OCI-LY3 (cell line): ENCODE measurements at regions not wholly inside any gene's neighbourhood (a gene's known extent, or its start where the extent isn't known, plus 50 kb on each side); places are given as distances from the start of the nearest gene placed in this dataset.

Experiments
- H2AFZ ChIP-seq: fragments of 200-600, 300-600 bp; shearing (Covaris generic); 2 replicates; pipeline ENCODE4 v1.6.0; 2014; ENCODE audit warnings: antibody characterized with exemption, low read depth, low read length
- H3K27ac ChIP-seq: fragments of 200-600, 300-600 bp; sonication (generic); 2 replicates; pipeline ENCODE4 v1.5.1; 2014; ENCODE audit warnings: mild to moderate bottlenecking, low read length, moderate library complexity, mixed read lengths
- H3K27me3 ChIP-seq: fragments of 200-600, 300-600 bp; sonication (generic); 2 replicates; pipeline ENCODE4 v1.6.1; 2014; ENCODE audit warnings: low read depth, low read length, mixed read lengths
- H3K36me3 ChIP-seq: fragments of 200-600, 300-600 bp; sonication (generic); replicated peaks from 2 replicates; pipeline ENCODE3; 2014; ENCODE audit warnings: low read depth, low read length, mixed read lengths
- H3K4me1 ChIP-seq: fragments of 300-600, 200-600 bp; sonication (generic); 2 replicates; pipeline ENCODE4 v1.6.1; 2014; ENCODE audit warnings: low read length, mixed read lengths
- H3K4me2 ChIP-seq: fragments of 200-600, 300-600 bp; sonication (generic); 2 replicates; pipeline ENCODE4 v1.6.1; 2014; ENCODE audit warnings: low read length, mixed read lengths
- H3K4me3 ChIP-seq: fragments of 300-600, 200-600 bp; sonication (generic); 2 replicates; pipeline ENCODE4 v1.5.1; 2014; ENCODE audit warnings: antibody characterized with exemption, mild to moderate bottlenecking, low read length, moderate library complexity
- H3K79me2 ChIP-seq: fragments of 300-600, 200-600 bp; shearing (Covaris generic); 2 replicates; pipeline ENCODE4 v1.6.1; 2014; ENCODE audit warnings: mild to moderate bottlenecking, low read length, mixed read lengths
- H3K9ac ChIP-seq: fragments of 300-600, 200-600 bp; shearing (Covaris generic); 2 replicates; pipeline ENCODE4 v1.6.0; 2014; ENCODE audit warnings: mild to moderate bottlenecking, low read length, moderate library complexity
- H3K9me3 ChIP-seq: fragments of 200-600, 300-600 bp; shearing (Covaris generic); 2 replicates; pipeline ENCODE4 v1.6.1; 2014; ENCODE audit warnings: low read length, mixed read lengths; ENCODE audit not compliant: insufficient read depth
- H4K20me1 ChIP-seq: fragments of 200-600, 300-600 bp; sonication (generic); 2 replicates; pipeline ENCODE4 v1.6.1; 2016; ENCODE audit warnings: low read length, mixed read lengths; ENCODE audit not compliant: insufficient read depth
- CTCF ChIP-seq: fragments of 200-600, 300-600 bp; sonication (generic); IDR thresholded peaks from 2 replicates; pipeline ENCODE4 v1.5.1; 2014; ENCODE audit warnings: antibody characterized with exemption, low read length, low read depth
- EZH2phosphoT487 ChIP-seq: fragments of 200-600 bp; shearing (Covaris generic); IDR thresholded peaks from 2 replicates; pipeline ENCODE4 v1.6.1; 2018; ENCODE audit warnings: antibody characterized with exemption, mixed run types, low read depth

GRCh38 chr5:66365981-66366380 lies 221.9 kb downstream of the SREK1 start:
- no peak overlapping the region for H3K4me2 ChIP-seq
- H3K9me3 ChIP-seq = no peaks in the 10 kb centered on the region
- TF ChIP-seq EZH2phosphoT487 (no peak), CTCF (no peak)
- H3K4me1 ChIP-seq = no peaks in the 10 kb centered on the region
- no peaks in the 10 kb centered on the region for H3K36me3 ChIP-seq
- H4K20me1 ChIP-seq = no peaks in the 10 kb centered on the region
- H3K27me3 ChIP-seq = peaks cover 3% of the 10 kb centered on the region
- no peak overlapping the region for H2AFZ ChIP-seq
- H3K27ac ChIP-seq = no peak overlapping the region
- H3K9ac ChIP-seq = no peak overlapping the region
- H3K79me2 ChIP-seq = no peaks in the 10 kb centered on the region
- no peak overlapping the region for H3K4me3 ChIP-seq

GRCh38 chr5:66367814-66368541 lies 223.9 kb downstream of the SREK1 start:
- TF ChIP-seq EZH2phosphoT487 = no peak
- no peak for TF ChIP-seq CTCF
- H3K4me3 ChIP-seq = no peak overlapping the region
- H4K20me1 ChIP-seq = no peaks in the 10 kb centered on the region
- peaks cover 3% of the 10 kb centered on the region; the same call in 1 of the 2 replicates for H3K27me3 ChIP-seq
- H2AFZ ChIP-seq = no peak overlapping the region
- H3K9ac ChIP-seq = no peak overlapping the region
- H3K27ac ChIP-seq = no peak overlapping the region
- no peaks in the 10 kb centered on the region for H3K79me2 ChIP-seq
- H3K4me1 ChIP-seq = no peaks in the 10 kb centered on the region
- H3K9me3 ChIP-seq = no peaks in the 10 kb centered on the region
- H3K4me2 ChIP-seq = no peak overlapping the region
- no peaks in the 10 kb centered on the region for H3K36me3 ChIP-seq

- no peak overlapping the region for H3K27ac ChIP-seq
- no peaks in the 10 kb centered on the region for H3K79me2 ChIP-seq
- H3K4me1 ChIP-seq = no peaks in the 10 kb centered on the region
- no peak overlapping the region for H3K4me2 ChIP-seq
- no peak overlapping the region for H3K4me3 ChIP-seq
- no peak for TF ChIP-seq EZH2phosphoT487
- TF ChIP-seq CTCF = no peak
- no peaks in the 10 kb centered on the region for H3K36me3 ChIP-seq
- peaks cover 3% of the 10 kb centered on the region; the same call in 1 of the 2 replicates for H3K27me3 ChIP-seq
- no peak overlapping the region for H3K9ac ChIP-seq
- H4K20me1 ChIP-seq = no peaks in the 10 kb centered on the region
- H3K9me3 ChIP-seq = no peaks in the 10 kb centered on the region
- H2AFZ ChIP-seq = no peak overlapping the region
Measured at GRCh38 chr5:66368811-66369210, 224.7 kb downstream of the SREK1 start.

GRCh38 chr5:66377747-66378146 lies 218.4 kb upstream of the MAST4 start:
- H2AFZ ChIP-seq = no peak overlapping the region
- no peak overlapping the region for H3K4me3 ChIP-seq
- H4K20me1 ChIP-seq = no peaks in the 10 kb centered on the region
- no peaks in the 10 kb centered on the region for H3K27me3 ChIP-seq
- H3K27ac ChIP-seq = no peak overlapping the region
- no peaks in the 10 kb centered on the region for H3K9me3 ChIP-seq
- no peak overlapping the region for H3K4me2 ChIP-seq
- no peaks in the 10 kb centered on the region for H3K36me3 ChIP-seq
- TF ChIP-seq CTCF (no peak), EZH2phosphoT487 (no peak)
- no peak overlapping the region for H3K9ac ChIP-seq
- H3K79me2 ChIP-seq = no peaks in the 10 kb centered on the region
- no peaks in the 10 kb centered on the region for H3K4me1 ChIP-seq
